ENCODE measurements at regions not wholly inside any gene's neighbourhood (a gene's known extent, or its start where the extent isn't known, plus 50 kb on each side); places are given as distances from the start of the nearest gene placed in this dataset.

GRCh38 chr13:78030341-78030896, 111.8 kb upstream of the EDNRB start:
- no peak for ATAC-seq (ENCODE audit: low read depth)
- H3K27me3 ChIP-seq (ENCODE audit: insufficient read depth, poor library complexity, severe bottlenecking), result no peaks in the 10 kb centered on the region
- H3K9me3 ChIP-seq (ENCODE audit: severe bottlenecking), result no peaks in the 10 kb centered on the region
- H3K4me1 ChIP-seq (ENCODE audit: insufficient read depth, poor library complexity, severe bottlenecking), result no peaks in the 10 kb centered on the region
- H3K36me3 ChIP-seq (ENCODE audit: low read depth), result no peaks in the 10 kb centered on the region
- TF ChIP-seq CTCF (IDR thresholded peaks at IDR 0.05; ENCODE audit: poor library complexity, severe bottlenecking), result no peak
- no peak for DNase-seq (ENCODE audit: low spot score)
- no peak overlapping the region for H3K27ac ChIP-seq (ENCODE audit: poor library complexity, severe bottlenecking)
- H3K4me3 ChIP-seq (ENCODE audit: severe bottlenecking), result no peak overlapping the region

- no peaks in the 10 kb centered on the region for H3K27me3 ChIP-seq (ENCODE audit: insufficient read depth, poor library complexity, severe bottlenecking)
- no peaks in the 10 kb centered on the region for H3K4me1 ChIP-seq (ENCODE audit: insufficient read depth, poor library complexity, severe bottlenecking)
- no peak for TF ChIP-seq CTCF (IDR thresholded peaks at IDR 0.05; ENCODE audit: poor library complexity, severe bottlenecking)
- no peak for ATAC-seq (ENCODE audit: low read depth)
- no peak for DNase-seq (ENCODE audit: low spot score)
- H3K9me3 ChIP-seq (ENCODE audit: severe bottlenecking), result no peaks in the 10 kb centered on the region
- H3K27ac ChIP-seq (ENCODE audit: poor library complexity, severe bottlenecking), result no peak overlapping the region
- no peak overlapping the region for H3K4me3 ChIP-seq (ENCODE audit: severe bottlenecking)
- no peaks in the 10 kb centered on the region for H3K36me3 ChIP-seq (ENCODE audit: low read depth)
These were observed 111.3 kb upstream of the EDNRB start for GRCh38 chr13:78029901-78030300.

GRCh38 chr13:78028960-78029359, 110.3 kb upstream of the EDNRB start:
- Histone ChIP-seq H3K27ac (ENCODE audit: poor library complexity, severe bottlenecking) (no peak overlapping the region), H3K4me1 (ENCODE audit: insufficient read depth, poor library complexity, severe bottlenecking) (no peaks in the 10 kb centered on the region), H3K27me3 (ENCODE audit: insufficient read depth, poor library complexity, severe bottlenecking) (no peaks in the 10 kb centered on the region), H3K36me3 (ENCODE audit: low read depth) (no peaks in the 10 kb centered on the region), H3K9me3 (ENCODE audit: severe bottlenecking) (no peaks in the 10 kb centered on the region), H3K4me3 (ENCODE audit: severe bottlenecking) (no peak overlapping the region)
- no peak for ATAC-seq (ENCODE audit: low read depth)
- DNase-seq (ENCODE audit: low spot score), result no peak
- no peak for TF ChIP-seq CTCF (IDR thresholded peaks at IDR 0.05; ENCODE audit: poor library complexity, severe bottlenecking)

GRCh38 chr13:78024996-78025395, 106.4 kb upstream of the EDNRB start:
- Histone ChIP-seq H3K9me3 (ENCODE audit: severe bottlenecking) (no peaks in the 10 kb centered on the region), H3K4me1 (ENCODE audit: insufficient read depth, poor library complexity, severe bottlenecking) (peaks cover 12% of the 10 kb centered on the region), H3K27me3 (ENCODE audit: insufficient read depth, poor library complexity, severe bottlenecking) (no peaks in the 10 kb centered on the region), H3K27ac (ENCODE audit: poor library complexity, severe bottlenecking) (no peak overlapping the region), H3K4me3 (ENCODE audit: severe bottlenecking) (no peak overlapping the region), H3K36me3 (ENCODE audit: low read depth) (no peaks in the 10 kb centered on the region)
- no peak for TF ChIP-seq CTCF (IDR thresholded peaks at IDR 0.05; ENCODE audit: poor library complexity, severe bottlenecking)
- ATAC-seq (ENCODE audit: low read depth), result no peak
- no peak for DNase-seq (ENCODE audit: low spot score)

- peaks cover 12% of the 10 kb centered on the region for H3K4me1 ChIP-seq (ENCODE audit: insufficient read depth, poor library complexity, severe bottlenecking)
- DNase-seq (ENCODE audit: low spot score) (no peak), ATAC-seq (ENCODE audit: low read depth) (peak; percentile 91)
- H3K27ac ChIP-seq (ENCODE audit: poor library complexity, severe bottlenecking), result peak overlapping the region; percentile 41
- no peaks in the 10 kb centered on the region for H3K9me3 ChIP-seq (ENCODE audit: severe bottlenecking)
- no peaks in the 10 kb centered on the region for H3K27me3 ChIP-seq (ENCODE audit: insufficient read depth, poor library complexity, severe bottlenecking)
- H3K36me3 ChIP-seq (ENCODE audit: low read depth), result no peaks in the 10 kb centered on the region
- TF ChIP-seq CTCF (IDR thresholded peaks at IDR 0.05; ENCODE audit: poor library complexity, severe bottlenecking), result no peak
- H3K4me3 ChIP-seq (ENCODE audit: severe bottlenecking), result no peak overlapping the region
These were observed 103.7 kb upstream of the EDNRB start for GRCh38 chr13:78022164-78022877.

All from RWPE2 (cell line).